ENCODE measurements at regions not wholly inside any gene's neighbourhood (a gene's known extent, or its start where the extent isn't known, plus 50 kb on each side); places are given as distances from the start of the nearest gene placed in this dataset.

DNA sequence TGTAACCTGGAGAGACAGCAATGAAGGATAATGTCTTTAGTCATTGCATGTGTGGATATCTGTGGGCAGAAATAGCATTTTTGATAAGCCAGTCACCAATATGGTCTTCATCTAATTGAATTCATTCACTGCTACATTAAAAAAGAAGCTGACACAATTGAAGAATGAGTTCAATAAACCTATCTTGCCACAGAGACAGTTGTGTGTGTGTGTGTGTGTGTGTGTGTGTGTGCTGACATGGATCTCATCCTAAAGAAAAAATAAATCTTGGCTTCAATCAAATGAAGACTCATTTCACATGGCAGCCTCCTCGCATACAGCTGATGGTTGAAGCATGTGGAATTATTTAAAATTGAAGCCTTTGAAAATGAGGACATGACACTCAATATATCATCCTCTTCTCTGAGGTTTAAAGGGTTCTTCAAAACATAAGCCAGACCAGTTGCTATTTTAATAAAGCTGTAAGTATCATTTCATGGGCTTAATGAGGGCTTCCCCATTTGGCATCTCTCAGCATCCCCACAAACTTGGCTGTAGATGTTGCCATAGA, 118.5 kb upstream of the PTPN3 start:
- TF ChIP-seq, protein P1, sequence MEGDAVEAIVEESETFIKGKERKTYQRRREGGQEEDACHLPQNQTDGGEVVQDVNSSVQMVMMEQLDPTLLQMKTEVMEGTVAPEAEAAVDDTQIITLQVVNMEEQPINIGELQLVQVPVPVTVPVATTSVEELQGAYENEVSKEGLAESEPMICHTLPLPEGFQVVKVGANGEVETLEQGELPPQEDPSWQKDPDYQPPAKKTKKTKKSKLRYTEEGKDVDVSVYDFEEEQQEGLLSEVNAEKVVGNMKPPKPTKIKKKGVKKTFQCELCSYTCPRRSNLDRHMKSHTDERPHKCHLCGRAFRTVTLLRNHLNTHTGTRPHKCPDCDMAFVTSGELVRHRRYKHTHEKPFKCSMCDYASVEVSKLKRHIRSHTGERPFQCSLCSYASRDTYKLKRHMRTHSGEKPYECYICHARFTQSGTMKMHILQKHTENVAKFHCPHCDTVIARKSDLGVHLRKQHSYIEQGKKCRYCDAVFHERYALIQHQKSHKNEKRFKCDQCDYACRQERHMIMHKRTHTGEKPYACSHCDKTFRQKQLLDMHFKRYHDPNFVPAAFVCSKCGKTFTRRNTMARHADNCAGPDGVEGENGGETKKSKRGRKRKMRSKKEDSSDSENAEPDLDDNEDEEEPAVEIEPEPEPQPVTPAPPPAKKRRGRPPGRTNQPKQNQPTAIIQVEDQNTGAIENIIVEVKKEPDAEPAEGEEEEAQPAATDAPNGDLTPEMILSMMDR (IDR thresholded peaks at IDR 0.05): no peak
- no peak for TF ChIP-seq POLR2A (IDR thresholded peaks at IDR 0.05)
